Inferior parietal cortex (tissue), 1 donor: ENCODE measurements at regions not wholly inside any gene's neighbourhood (a gene's known extent, or its start where the extent isn't known, plus 50 kb on each side); places are given as distances from the start of the nearest gene placed in this dataset.
"Not testable (repeated sequence)": the region's sequence is repeated elsewhere in the genome, so short reads cannot be mapped to it uniquely, and the experiment has no call there.

Experiments
- DNase-seq: peaks from one replicate; pipeline ENCODE4 v3.0.0-alpha.2; 2016; ENCODE audit errors: extremely low spot score

GRCh38 chr10:94225589-94225988 lies 137.2 kb downstream of the NOC3L start:
- no peak for DNase-seq

GRCh38 chr10:94230134-94230785 lies 132.5 kb downstream of the NOC3L start:
- no peak for DNase-seq

- DNase-seq, result no peak
Observed at GRCh38 chr10:94232711-94233383, 129.9 kb downstream of the NOC3L start.

GRCh38 chr10:94235461-94235860 lies 127.3 kb downstream of the NOC3L start:
- no peak for DNase-seq

- DNase-seq, result no peak
Observed at GRCh38 chr10:94238006-94238617, 124.6 kb downstream of the NOC3L start.

GRCh38 chr10:94239696-94240095 lies 123.0 kb downstream of the NOC3L start:
- no peak for DNase-seq

GRCh38 chr10:94240491-94240890 lies 122.2 kb downstream of the NOC3L start:
- no peak for DNase-seq

- DNase-seq, result no peak
Observed at GRCh38 chr10:94240901-94241300, 121.8 kb downstream of the NOC3L start.

- no peak for DNase-seq
Observed at GRCh38 chr10:94251098-94251497, 111.6 kb downstream of the NOC3L start.

- no peak for DNase-seq
Observed at GRCh38 chr10:94251568-94251967, 111.2 kb downstream of the NOC3L start.

- DNase-seq, result not testable (repeated sequence)
Observed at GRCh38 chr10:94257407-94257806, 105.3 kb downstream of the NOC3L start.

- no peak for DNase-seq
Observed at GRCh38 chr10:94260455-94260854, 102.3 kb downstream of the NOC3L start.

GRCh38 chr10:94264085-94264484 lies 98.7 kb downstream of the NOC3L start:
- no peak for DNase-seq

GRCh38 chr10:94266091-94266490 lies 96.6 kb downstream of the NOC3L start:
- DNase-seq, result no peak

- no peak for DNase-seq
Observed at GRCh38 chr10:94268652-94269051, 94.1 kb downstream of the NOC3L start.

GRCh38 chr10:94274142-94274787 lies 88.5 kb downstream of the NOC3L start:
- DNase-seq, result no peak

GRCh38 chr10:94276140-94276539 lies 86.6 kb downstream of the NOC3L start:
- no peak for DNase-seq

GRCh38 chr10:94277450-94277849 lies 85.3 kb downstream of the NOC3L start:
- no peak for DNase-seq

GRCh38 chr10:94279835-94280709 lies 82.7 kb downstream of the NOC3L start:
- DNase-seq, result peak; percentile 58

- DNase-seq, result no peak
Observed at GRCh38 chr10:94281654-94282053, 81.1 kb downstream of the NOC3L start.

- DNase-seq, result no peak
Observed at GRCh38 chr10:94282369-94282768, 80.4 kb downstream of the NOC3L start.
